HepG2 (cell line): ENCODE measurements at regions not wholly inside any gene's neighbourhood (a gene's known extent, or its start where the extent isn't known, plus 50 kb on each side); places are given as distances from the start of the nearest gene placed in this dataset.

Source experiments
- ATAC-seq: fragments of 200-7000 bp; cut with Tn5 transposase; 3 replicates; pipeline ENCODE4 v1.9.1; 2020; ENCODE audit warnings: mild to moderate bottlenecking, moderate library complexity
- BruUV-seq: library from RNA; stranded (reverse); fragments of 400-500 nt; replicated peaks from 2 replicates; lab custom pipeline; 2021; lab: Mats Ljungman, UMichigan
- CTCF ChIA-PET: fragments of 300-600 bp; formaldehyde crosslinking; extraction: SDS; loops from one replicate; lab custom pipeline; 2021; ENCODE audit warnings: low total read pairs, inconsistent platforms, low intra/inter-chr PET ratio; lab: Yijun Ruan, JAX
- POLR2A ChIA-PET: fragments of 350-600 bp; sonication (Branson Sonifier 250); formaldehyde crosslinking; loops from one replicate; lab custom pipeline; 2020; ENCODE audit warnings: antibody characterized with exemption, inconsistent platforms; lab: Yijun Ruan, JAX
- DNase-seq: peaks from one replicate; pipeline ENCODE4 v3.0.0-alpha.2; 2015; ENCODE audit warnings: low spot score
- FAIRE-seq: peaks from 3 replicates; lab custom pipeline; 2011; peaks lifted over from hg19 to GRCh38; lab: Jason Lieb, UNC
- H2AFZ ChIP-seq: one replicate; pipeline ENCODE4 v1.6.1; 2011; ENCODE audit warnings: low read length, inconsistent platforms
- H3K27ac ChIP-seq: fragments of 300-600 bp; 3 replicates; pipeline ENCODE4 v1.8.0; 2011; ENCODE audit warnings: mixed run types, mild to moderate bottlenecking, mixed read lengths, low read length, inconsistent platforms; ENCODE audit not compliant: insufficient read depth; ENCODE audit errors: extremely low read length
- H3K27me3 ChIP-seq, 2 experiments: fragments of 200-600 bp in 1 of 2; 2 replicates in 1 of 2; 3 replicates in 1 of 2; pipeline versions ENCODE4 v1.6.0 to v1.8.0; 2011; ENCODE audit warnings: low read length in 2 of 2, mild to moderate bottlenecking in 2 of 2, moderate library complexity in 2 of 2, inconsistent platforms in 1 of 2; ENCODE audit not compliant: insufficient read depth in 2 of 2, control insufficient read depth in 1 of 2
- H3K36me3 ChIP-seq, 2 experiments: fragments of 200-600 bp in 1 of 2; replicated peaks in 1 of 2; 2 replicates in 1 of 2; 3 replicates in 1 of 2; pipeline versions ENCODE4 v1.5.1 to v1.8.0; 2011; ENCODE audit warnings: low read length in 2 of 2, inconsistent platforms in 1 of 2; ENCODE audit not compliant: insufficient read depth in 2 of 2, control insufficient read depth in 1 of 2
- H3K4me1 ChIP-seq: 2 replicates; pipeline ENCODE4 v1.5.1; 2012; ENCODE audit warnings: low read length, inconsistent platforms; ENCODE audit not compliant: insufficient read depth
- H3K4me2 ChIP-seq: 2 replicates; pipeline ENCODE4 v1.6.0; 2011; ENCODE audit warnings: low read depth, low read length, inconsistent platforms
- H3K4me3 ChIP-seq, 3 experiments: fragments of 200-600 bp in 1 of 3; sonication (generic), shearing (Covaris generic) in 1 of 3; replicated peaks in 1 of 3; 2 replicates each; pipeline ENCODE4 v1.5.1; 2011 to 2016; ENCODE audit warnings: low read length in 3 of 3, inconsistent platforms in 2 of 3, low read depth in 2 of 3, mild to moderate bottlenecking in 2 of 3, control low read depth in 1 of 3, mixed read lengths in 1 of 3; ENCODE audit not compliant: insufficient read depth in 1 of 3
- H3K79me2 ChIP-seq: one replicate; pipeline ENCODE4 v1.6.1; 2011; ENCODE audit warnings: low read length, inconsistent platforms; ENCODE audit not compliant: insufficient read depth
- H3K9ac ChIP-seq: 2 replicates; pipeline ENCODE4 v1.6.0; 2011; ENCODE audit warnings: mild to moderate bottlenecking, low read depth, low read length, inconsistent platforms; ENCODE audit not compliant: insufficient read depth
- H3K9me3 ChIP-seq: 2 replicates; pipeline ENCODE4 v1.5.1; 2012; ENCODE audit warnings: mild to moderate bottlenecking, low read length
- H4K20me1 ChIP-seq: 2 replicates; pipeline ENCODE4 v1.6.0; 2011; ENCODE audit warnings: inconsistent platforms, mild to moderate bottlenecking, low read length, moderate library complexity; ENCODE audit not compliant: insufficient read depth
- BRCA1 ChIP-seq: sonication (generic); formaldehyde crosslinking; IDR thresholded peaks from 2 replicates; pipeline ENCODE4 v1.4.0; 2020; ENCODE audit warnings: missing genetic modification reagents
- CBX1 ChIP-seq: IDR thresholded peaks from one replicate; pipeline ENCODE4 v1.6.1; 2016; ENCODE audit warnings: antibody characterized with exemption, low read depth
- HNRNPK ChIP-seq: fragments of 200-400 bp; formaldehyde crosslinking; IDR thresholded peaks from 2 replicates; pipeline ENCODE4 v1.6.1; 2018; ENCODE audit warnings: low read length, low read depth, moderate library complexity, mild to moderate bottlenecking; ENCODE audit not compliant: poor library complexity, severe bottlenecking
- KLF13 ChIP-seq: sonication (generic); formaldehyde crosslinking; IDR thresholded peaks from 2 replicates; pipeline ENCODE4 v1.4.0; 2020; ENCODE audit warnings: mild to moderate bottlenecking, missing genetic modification reagents
- SSRP1 ChIP-seq: IDR thresholded peaks from 2 replicates; pipeline ENCODE4 v1.6.1; 2016; ENCODE audit warnings: control low read depth
- ZNF407 ChIP-seq: sonication (generic); formaldehyde crosslinking; IDR thresholded peaks from one replicate; pipeline ENCODE4 v1.5.1; 2020; ENCODE audit warnings: mild to moderate bottlenecking, missing genetic modification reagents; ENCODE audit errors: not compliant biosample characterization
- ZNF432 ChIP-seq: sonication (generic); formaldehyde crosslinking; IDR thresholded peaks from 2 replicates; pipeline ENCODE4 v1.5.0; 2020; ENCODE audit warnings: missing genetic modification reagents, mild to moderate bottlenecking, borderline replicate concordance
- ZNF629 ChIP-seq: sonication (generic); formaldehyde crosslinking; conservative IDR thresholded peaks from 2 replicates; pipeline ENCODE4 v1.5.0; 2020; ENCODE audit warnings: missing genetic modification reagents
- WGBS: methylation state at CpG from one replicate; pipeline ENCODE4 v1.1.6; 2017; ENCODE audit warnings: low lambda C conversion rate; 5-methylcytosine and 5-hydroxymethylcytosine counted together
- in situ Hi-C: cut with HindIII; loops from 2 replicates; pipeline ENCODE4 v1.10.0; 2017; ENCODE audit warnings: low pct_unique_long_range_greater_than_20kb; ENCODE audit not compliant: extremely low pct_ligation_motif_present
- intact Hi-C: fragments of 100-400 bp; cut with micrococcal nuclease; formaldehyde crosslinking; loops from one replicate; pipeline ENCODE4 v1.10.0; 2022; ENCODE audit not compliant: unreplicated experiment
- TF ChIP-seq, protein P1 (sequence below): sonication (generic); formaldehyde crosslinking; IDR thresholded peaks from 2 replicates; pipeline ENCODE4 v1.8.1; 2023; ENCODE audit warnings: mild to moderate bottlenecking, missing genetic modification reagents, borderline replicate concordance

DNA sequence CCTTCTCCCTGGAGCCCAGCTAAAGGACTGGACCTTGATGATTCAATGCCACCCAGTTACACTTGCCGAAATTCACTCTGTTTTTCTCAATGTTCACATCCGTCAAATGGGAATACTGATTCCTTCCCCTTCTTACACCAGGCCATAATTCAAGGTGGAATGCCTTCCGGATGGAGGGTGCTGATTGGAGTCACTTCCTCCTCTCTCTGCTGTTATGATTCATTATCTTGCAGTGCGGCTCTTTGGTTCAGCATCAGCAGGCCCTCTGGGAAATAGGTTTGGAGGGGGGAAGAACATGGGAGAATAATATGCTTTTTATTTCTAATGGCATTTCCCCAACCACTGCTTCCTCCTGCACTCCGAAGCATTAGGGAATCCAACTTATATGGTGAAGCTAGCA lies 390.6 kb upstream of the TBX3 start:
- H3K36me3 ChIP-seq, result no peaks in the 10 kb centered on the region
- BruUV-seq, result no TSS peak
- no peak overlapping the region for H3K4me3 ChIP-seq
- intact Hi-C loops, result no loop called here
- TF ChIP-seq ZNF629 (CRISPR knock-in tag), result 0 out of 2 replicates have a peak, but pooled peaks have one; percentile 9
- no peak for TF ChIP-seq HNRNPK
- TF ChIP-seq, all 625 proteins: peak for 1
- ATAC-seq (no peak), DNase-seq (no peak), FAIRE-seq (no peak)
- Histone ChIP-seq H3K9me3 (no peaks in the 10 kb centered on the region), H3K4me1 (peaks cover 35% of the 10 kb centered on the region), H2AFZ (no peak overlapping the region), H3K27ac (no peak overlapping the region), H3K27me3 (no peaks in the 10 kb centered on the region), H3K9ac (no peak overlapping the region), H4K20me1 (no peaks in the 10 kb centered on the region), H3K4me2 (no peak overlapping the region), H3K79me2 (no peaks in the 10 kb centered on the region)
- WGBS, result 88% methylated on average over 5 of the region's 5 CpGs
- ChIA-PET CTCF (no interaction called here), POLR2A (no interaction called here)
- in situ Hi-C loops, result no loop called here

DNA sequence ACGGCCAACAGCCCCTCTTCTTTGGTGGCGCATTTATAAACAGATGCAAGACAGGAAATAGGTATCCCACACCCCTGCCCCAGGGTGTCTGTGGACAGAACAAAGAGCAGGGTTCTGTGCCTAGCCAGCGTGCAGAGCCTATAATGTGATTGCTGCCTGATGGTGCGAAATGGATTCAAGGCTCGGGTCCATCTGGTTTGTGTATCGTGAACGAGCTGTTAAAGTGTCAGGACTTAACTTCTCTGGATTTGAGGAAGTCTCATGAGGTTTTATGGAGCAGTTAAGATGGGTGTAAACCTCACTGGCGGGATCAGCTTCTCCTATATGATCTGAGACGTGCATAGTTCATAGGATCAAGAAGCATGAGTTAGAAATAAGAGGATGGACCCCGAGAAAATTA lies 388.7 kb upstream of the TBX3 start:
- H3K9me3 ChIP-seq, result no peaks in the 10 kb centered on the region
- no TSS peak for BruUV-seq
- no peak for TF ChIP-seq ZNF407 (CRISPR knock-in tag)
- TF ChIP-seq KLF13 (CRISPR knock-in tag), result no peak
- TF ChIP-seq, protein P1, sequence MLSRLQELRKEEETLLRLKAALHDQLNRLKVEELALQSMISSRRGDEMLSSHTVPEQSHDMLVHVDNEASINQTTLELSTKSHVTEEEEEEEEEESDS (CRISPR knock-in tag), result no peak
- no peak for TF ChIP-seq ZNF432 (CRISPR knock-in tag)
- TF ChIP-seq SSRP1 (CRISPR knock-in tag), result no peak
- TF ChIP-seq BRCA1 (CRISPR knock-in tag), result no peak
- no peak for TF ChIP-seq CBX1
- FAIRE-seq (no peak), ATAC-seq (no peak), DNase-seq (no peak)
- no peak overlapping the region for H3K27ac ChIP-seq
- in situ Hi-C loops (no loop called here), intact Hi-C loops (no loop called here)
- H4K20me1 ChIP-seq, result no peaks in the 10 kb centered on the region
- POLR2A ChIA-PET, result no interaction called here
- no peak overlapping the region for H3K4me3 ChIP-seq
- no peak overlapping the region for H3K9ac ChIP-seq
- H2AFZ ChIP-seq, result no peak overlapping the region
- no peaks in the 10 kb centered on the region for H3K79me2 ChIP-seq
- H3K4me1 ChIP-seq, result peaks cover 16% of the 10 kb centered on the region
- CTCF ChIA-PET, result no interaction called here
- H3K4me2 ChIP-seq, result 0 out of 2 replicates have a peak overlapping the region, but pooled peaks have one; percentile 20
- no peaks in the 10 kb centered on the region for H3K27me3 ChIP-seq
- WGBS, result 64% methylated on average over 10 of the region's 10 CpGs
- no peaks in the 10 kb centered on the region for H3K36me3 ChIP-seq
